Activated CD8-positive, alpha-beta memory T cell treated with anti-CD3 and anti-CD28 coated beads for 36 hours (primary cell): ENCODE measurements at regions not wholly inside any gene's neighbourhood (a gene's known extent, or its start where the extent isn't known, plus 50 kb on each side); places are given as distances from the start of the nearest gene placed in this dataset.

ENCODE experiments used
- CTCF ChIA-PET: fragments of 350-600 bp; sonication (Branson Sonifier 250); formaldehyde crosslinking; loops from one replicate; lab custom pipeline; 2021; ENCODE audit warnings: antibody characterized with exemption; lab: Charles Lee
- POLR2A ChIA-PET: fragments of 350-600 bp; sonication (Branson Sonifier 250); formaldehyde crosslinking; loops from one replicate; lab custom pipeline; 2021; ENCODE audit warnings: antibody characterized with exemption; lab: Charles Lee

DNA sequence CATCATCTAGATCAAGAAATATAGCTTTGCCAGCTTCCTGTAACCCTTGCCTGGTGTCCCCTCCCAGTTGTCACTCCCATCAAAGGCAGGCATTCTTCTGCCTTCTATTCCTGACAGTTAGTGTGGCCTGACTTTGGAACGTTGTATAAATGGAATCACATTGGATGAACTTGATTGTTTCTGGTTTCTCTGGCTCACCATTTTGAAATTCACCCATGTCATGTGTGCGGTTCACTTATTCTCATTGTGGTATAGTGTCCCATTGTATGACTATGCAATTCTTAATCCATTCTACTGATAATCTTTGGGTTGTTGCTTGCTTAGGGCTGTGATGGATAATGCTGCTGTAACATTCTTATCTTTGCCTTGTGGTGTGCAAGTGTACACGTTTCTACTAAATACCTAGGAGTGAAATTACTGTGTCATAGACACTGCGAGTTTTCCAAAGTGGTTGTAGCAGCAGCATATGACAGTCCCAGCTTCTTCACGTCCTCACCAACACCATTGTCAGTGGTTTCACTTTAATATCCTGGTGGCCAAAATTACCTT is 73.2 kb downstream of the VEGFA start:
- ChIA-PET CTCF (no interaction called here), POLR2A (no interaction called here)

DNA sequence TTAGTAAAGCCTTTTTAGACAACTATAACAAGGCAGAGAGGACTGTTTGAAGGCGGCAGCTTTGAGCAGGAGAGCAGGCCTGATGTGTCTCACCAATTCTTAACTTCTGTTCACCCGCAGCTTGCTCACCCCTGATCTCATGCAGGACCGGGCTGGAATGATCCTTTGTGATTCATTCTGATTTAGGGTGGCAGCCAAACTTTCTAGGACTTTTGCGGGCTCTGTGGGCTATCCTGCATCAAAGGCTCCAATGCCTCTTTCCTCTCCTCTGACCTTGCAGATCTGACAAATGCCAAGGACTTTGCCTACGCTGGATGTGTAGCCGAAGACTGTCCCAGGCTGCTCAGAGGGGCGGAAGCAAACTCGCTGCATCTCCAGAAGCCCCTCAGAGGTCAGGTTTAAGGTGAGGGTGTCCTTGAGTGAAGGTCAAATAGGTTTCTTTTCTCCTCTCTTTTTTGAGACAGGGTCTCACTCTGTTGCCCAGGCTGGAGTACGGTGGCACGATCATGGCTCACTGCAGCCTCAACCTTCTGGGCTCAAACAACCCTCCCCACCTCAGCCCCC is 72.3 kb downstream of the VEGFA start:
- POLR2A ChIA-PET, result no interaction called here
- CTCF ChIA-PET, result interaction anchor here (0.6 kb wide), 1 partner anchor 902 kb away, joined by 3 read pairs; no protein-coding TSS in a partner anchor

DNA sequence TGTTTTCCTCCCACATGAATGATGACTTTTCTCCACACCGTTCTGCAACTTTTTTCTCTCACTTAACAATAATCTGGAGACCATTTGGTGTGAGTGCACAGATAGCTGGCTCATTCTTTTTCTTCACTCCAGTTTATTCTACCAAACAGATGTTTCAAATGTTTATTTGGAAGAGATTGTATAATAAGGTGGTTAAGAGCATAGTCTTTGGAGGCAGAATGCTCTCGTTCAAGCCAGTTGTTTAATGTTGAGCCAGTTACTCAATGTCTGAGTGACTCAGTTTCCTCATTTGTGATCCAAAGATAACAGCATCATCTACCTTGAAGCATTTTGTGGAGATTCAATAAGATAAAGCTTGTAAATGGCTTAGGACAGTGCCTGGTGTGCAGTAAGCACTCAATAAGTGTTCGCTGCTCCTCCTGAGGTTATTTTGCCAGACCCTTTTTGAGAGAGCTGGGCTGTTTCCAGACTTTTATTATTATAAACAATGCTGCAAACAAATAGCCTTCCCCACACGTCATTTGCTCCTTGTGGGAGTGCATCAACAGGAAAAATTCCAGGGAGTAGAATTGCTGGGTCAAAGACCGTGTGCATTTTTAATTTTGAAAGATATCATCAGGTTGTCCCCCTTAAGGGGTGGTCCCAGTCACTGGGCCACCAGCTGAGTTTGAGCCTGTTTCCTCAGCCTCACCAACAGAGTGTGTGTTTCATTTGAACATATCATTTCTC is 70.6 kb downstream of the VEGFA start:
- ChIA-PET CTCF (no interaction called here), POLR2A (no interaction called here)

DNA sequence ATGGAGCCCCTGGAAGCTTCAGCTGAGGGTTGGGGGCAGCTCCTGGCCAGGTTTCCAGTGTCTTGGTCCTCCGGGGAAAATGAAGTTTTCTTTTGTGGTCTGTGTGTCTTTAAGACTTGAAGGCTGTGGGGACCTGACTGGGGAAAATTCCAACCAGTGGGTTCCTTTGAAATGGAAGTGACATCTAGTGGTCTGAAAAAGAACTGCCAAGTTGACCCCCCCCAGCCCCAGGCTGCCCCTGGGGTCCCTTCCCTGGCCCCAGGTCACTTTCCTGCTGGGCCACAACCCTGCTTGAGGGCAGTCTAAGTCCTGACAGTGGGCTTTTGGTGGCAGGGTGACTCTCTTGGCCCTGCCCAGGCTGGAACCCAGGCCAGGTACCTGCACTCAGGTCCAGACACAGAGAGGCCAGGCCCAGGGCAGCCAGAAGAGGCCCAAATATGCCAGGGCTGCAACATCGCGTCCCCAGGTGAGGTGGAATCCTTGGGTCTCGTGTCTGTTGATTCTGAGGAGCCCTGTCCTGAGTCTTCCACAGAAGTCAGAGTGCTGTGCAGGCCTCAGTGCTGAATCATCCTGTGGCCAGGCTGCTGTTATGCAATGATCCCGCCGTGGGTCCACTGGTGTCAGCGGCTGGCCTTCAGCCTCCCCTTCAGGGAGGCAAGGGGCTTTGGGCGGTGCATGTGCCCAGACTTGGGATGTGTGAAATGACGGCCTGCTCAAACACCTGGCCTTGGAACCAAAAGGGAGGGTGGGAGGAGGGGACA is 68.4 kb downstream of the VEGFA start:
- ChIA-PET POLR2A (no interaction called here), CTCF (no interaction called here)

GRCh38 chr6:43837507-43837906 is 67.5 kb downstream of the VEGFA start:
- ChIA-PET POLR2A (no interaction called here), CTCF (no interaction called here)

GRCh38 chr6:43836507-43837240 is 66.7 kb downstream of the VEGFA start:
- ChIA-PET POLR2A (no interaction called here), CTCF (no interaction called here)
